ENCODE measurements at regions not wholly inside any gene's neighbourhood (a gene's known extent, or its start where the extent isn't known, plus 50 kb on each side); places are given as distances from the start of the nearest gene placed in this dataset.

GRCh38 chr5:120096413-120096812 is 367.7 kb upstream of the PRR16 start:
- no peaks in the 10 kb centered on the region for H3K36me3 ChIP-seq (ENCODE audit: control insufficient read depth, insufficient read depth, low read length)
- H3K18ac ChIP-seq (ENCODE audit: low read depth, low read length) = peak overlapping the region; percentile 16; the same call in 1 of the 2 replicates
- H2BK20ac ChIP-seq (ENCODE audit: low read depth, low read length) = no peak overlapping the region
- no peak overlapping the region for H2AK9ac ChIP-seq (replicated peaks; ENCODE audit: low read depth, low read length, poor library complexity)
- H3K56ac ChIP-seq (ENCODE audit: extremely low read depth, insufficient read depth, low read length) = no peak overlapping the region
- peak; percentile 64 for DNase-seq
- dilution Hi-C loops (cut with HindIII; ENCODE audit: low sequenced_read_pairs, unreplicated experiment) = no loop called here
- intact Hi-C loops (cut with micrococcal nuclease) = no loop called here
- no CpG with 5 or more reads among the region's 3 CpGs for WGBS, 2 experiments (ENCODE audit: extremely low coverage in 2 of 2, insufficient read length in 1 of 2)
- H3K4me1 ChIP-seq (ENCODE audit: control insufficient read depth, insufficient read depth, low read length) = peaks cover 2% of the 10 kb centered on the region; the same call in 1 of the 2 replicates
- H2AK5ac ChIP-seq (ENCODE audit: low read depth, low read length) = no peak overlapping the region
- no peak overlapping the region for H3K27ac ChIP-seq (ENCODE audit: insufficient read depth, low read length)
- no peaks in the 10 kb centered on the region for H3K9me3 ChIP-seq (ENCODE audit: control insufficient read depth, insufficient read depth, low read length)
- no peaks in the 10 kb centered on the region for H3K9me1 ChIP-seq (ENCODE audit: insufficient read depth, low read length)
- no peak overlapping the region; the same call in 1 of the 2 replicates for H4K5ac ChIP-seq (ENCODE audit: low read depth, low read length)
- H3K79me1 ChIP-seq (ENCODE audit: low read depth in 1 of 2, low read length in 2 of 2) = no peaks in the 10 kb centered on the region
- ChIA-PET CTCF (interaction anchor here (1.2 kb wide), 1 partner anchor 10 kb away, joined by 3 read pairs; no protein-coding TSS in a partner anchor), POLR2A (ENCODE audit: unreplicated experiment) (no interaction called here)
- peak overlapping the region; percentile 26; the same call in 1 of the 2 replicates for H3K4ac ChIP-seq (ENCODE audit: low read depth, low read length)
- no peaks in the 10 kb centered on the region for H3K27me3 ChIP-seq (ENCODE audit: control insufficient read depth, insufficient read depth, low read length)
- peak overlapping the region; percentile 78 for H3K4me2 ChIP-seq (ENCODE audit: low read depth, low read length)
- H4K20me1 ChIP-seq (ENCODE audit: insufficient read depth, low read length) = no peaks in the 10 kb centered on the region
- H4K8ac ChIP-seq (ENCODE audit: low read depth in 2 of 2, low read length in 2 of 2) = no peak overlapping the region
- peak overlapping the region; percentile 33; the same call in 1 of the 2 replicates for H2BK120ac ChIP-seq (ENCODE audit: low read depth, low read length)
- H3K14ac ChIP-seq (replicated peaks; ENCODE audit: low read depth, low read length) = peak overlapping the region; percentile 61
- TF ChIP-seq CEBPB (IDR thresholded peaks at IDR 0.05; ENCODE audit: low read depth, low read length) = no peak
- in situ Hi-C loops (cut with MboI; ENCODE audit: low sequenced_read_pairs) = no loop called here
- no peak overlapping the region for H4K91ac ChIP-seq (ENCODE audit: insufficient read depth, low read depth, low read length)
- no peak overlapping the region for H3K9ac ChIP-seq (ENCODE audit: low read depth, low read length)
- no peak overlapping the region for H2AFZ ChIP-seq (replicated peaks; ENCODE audit: low read length, poor library complexity)
- ATAC-seq (ENCODE audit: low read depth) = peak; percentile 17; the same call in 1 of the 2 replicates
- BruUV-seq (replicated peaks) = no TSS peak
- peak overlapping the region; percentile 39 for H2BK5ac ChIP-seq (ENCODE audit: low read depth, low read length, poor library complexity, severe bottlenecking)
- peak overlapping the region; percentile 21; the same call in 1 of the 2 replicates for H3K4me3 ChIP-seq (ENCODE audit: insufficient read depth, low read depth, low read length)
- no peak overlapping the region for H2BK15ac ChIP-seq (ENCODE audit: low read depth, low read length)
- peak overlapping the region; percentile 76; the same call in 1 of the 2 replicates for H3K23ac ChIP-seq (ENCODE audit: low read depth, low read length)
